OCI-LY3 (cell line): ENCODE measurements at regions not wholly inside any gene's neighbourhood (a gene's known extent, or its start where the extent isn't known, plus 50 kb on each side); places are given as distances from the start of the nearest gene placed in this dataset.

ENCODE experiments used
- H2AFZ ChIP-seq: fragments of 200-600, 300-600 bp; shearing (Covaris generic); 2 replicates; pipeline ENCODE4 v1.6.0; 2014; ENCODE audit warnings: antibody characterized with exemption, low read depth, low read length
- H3K27ac ChIP-seq: fragments of 200-600, 300-600 bp; sonication (generic); 2 replicates; pipeline ENCODE4 v1.5.1; 2014; ENCODE audit warnings: mild to moderate bottlenecking, low read length, moderate library complexity, mixed read lengths
- H3K27me3 ChIP-seq: fragments of 200-600, 300-600 bp; sonication (generic); 2 replicates; pipeline ENCODE4 v1.6.1; 2014; ENCODE audit warnings: low read depth, low read length, mixed read lengths
- H3K36me3 ChIP-seq: fragments of 200-600, 300-600 bp; sonication (generic); replicated peaks from 2 replicates; pipeline ENCODE3; 2014; ENCODE audit warnings: low read depth, low read length, mixed read lengths
- H3K4me1 ChIP-seq: fragments of 300-600, 200-600 bp; sonication (generic); 2 replicates; pipeline ENCODE4 v1.6.1; 2014; ENCODE audit warnings: low read length, mixed read lengths
- H3K4me2 ChIP-seq: fragments of 200-600, 300-600 bp; sonication (generic); 2 replicates; pipeline ENCODE4 v1.6.1; 2014; ENCODE audit warnings: low read length, mixed read lengths
- H3K4me3 ChIP-seq: fragments of 300-600, 200-600 bp; sonication (generic); 2 replicates; pipeline ENCODE4 v1.5.1; 2014; ENCODE audit warnings: antibody characterized with exemption, mild to moderate bottlenecking, low read length, moderate library complexity
- H3K79me2 ChIP-seq: fragments of 300-600, 200-600 bp; shearing (Covaris generic); 2 replicates; pipeline ENCODE4 v1.6.1; 2014; ENCODE audit warnings: mild to moderate bottlenecking, low read length, mixed read lengths
- H3K9ac ChIP-seq: fragments of 300-600, 200-600 bp; shearing (Covaris generic); 2 replicates; pipeline ENCODE4 v1.6.0; 2014; ENCODE audit warnings: mild to moderate bottlenecking, low read length, moderate library complexity
- H3K9me3 ChIP-seq: fragments of 200-600, 300-600 bp; shearing (Covaris generic); 2 replicates; pipeline ENCODE4 v1.6.1; 2014; ENCODE audit warnings: low read length, mixed read lengths; ENCODE audit not compliant: insufficient read depth
- H4K20me1 ChIP-seq: fragments of 200-600, 300-600 bp; sonication (generic); 2 replicates; pipeline ENCODE4 v1.6.1; 2016; ENCODE audit warnings: low read length, mixed read lengths; ENCODE audit not compliant: insufficient read depth
- CTCF ChIP-seq: fragments of 200-600, 300-600 bp; sonication (generic); IDR thresholded peaks from 2 replicates; pipeline ENCODE4 v1.5.1; 2014; ENCODE audit warnings: antibody characterized with exemption, low read length, low read depth
- EZH2phosphoT487 ChIP-seq: fragments of 200-600 bp; shearing (Covaris generic); IDR thresholded peaks from 2 replicates; pipeline ENCODE4 v1.6.1; 2018; ENCODE audit warnings: antibody characterized with exemption, mixed run types, low read depth

GRCh38 chr15:37701230-37701629, 233.2 kb upstream of the TMCO5A start:
- Histone ChIP-seq H4K20me1 (no peaks in the 10 kb centered on the region), H3K4me2 (no peak overlapping the region), H3K27me3 (no peaks in the 10 kb centered on the region), H3K36me3 (no peaks in the 10 kb centered on the region), H3K9ac (no peak overlapping the region), H3K27ac (no peak overlapping the region), H3K4me1 (peaks cover 6% of the 10 kb centered on the region; the same call in 1 of the 2 replicates), H3K9me3 (no peaks in the 10 kb centered on the region), H3K79me2 (no peaks in the 10 kb centered on the region), H3K4me3 (no peak overlapping the region), H2AFZ (no peak overlapping the region)
- no peak for TF ChIP-seq EZH2phosphoT487
- no peak for TF ChIP-seq CTCF

GRCh38 chr15:37709669-37710068, 224.8 kb upstream of the TMCO5A start:
- Histone ChIP-seq H3K36me3 (no peaks in the 10 kb centered on the region), H3K4me1 (no peaks in the 10 kb centered on the region), H3K9me3 (no peaks in the 10 kb centered on the region), H3K27ac (no peak overlapping the region), H2AFZ (no peak overlapping the region), H4K20me1 (no peaks in the 10 kb centered on the region), H3K4me2 (no peak overlapping the region), H3K27me3 (no peaks in the 10 kb centered on the region), H3K79me2 (no peaks in the 10 kb centered on the region), H3K4me3 (no peak overlapping the region), H3K9ac (no peak overlapping the region)
- TF ChIP-seq EZH2phosphoT487 (no peak), CTCF (no peak)

GRCh38 chr15:37715101-37715500, 219.3 kb upstream of the TMCO5A start:
- H3K27me3 ChIP-seq, result no peaks in the 10 kb centered on the region
- no peaks in the 10 kb centered on the region for H3K4me1 ChIP-seq
- H3K27ac ChIP-seq, result no peak overlapping the region
- TF ChIP-seq EZH2phosphoT487 (no peak), CTCF (no peak)
- no peaks in the 10 kb centered on the region for H3K36me3 ChIP-seq
- no peak overlapping the region for H2AFZ ChIP-seq
- no peaks in the 10 kb centered on the region for H3K79me2 ChIP-seq
- H3K9ac ChIP-seq, result no peak overlapping the region
- H4K20me1 ChIP-seq, result no peaks in the 10 kb centered on the region
- no peak overlapping the region for H3K4me2 ChIP-seq
- H3K4me3 ChIP-seq, result no peak overlapping the region
- H3K9me3 ChIP-seq, result no peaks in the 10 kb centered on the region

GRCh38 chr15:37720267-37720666, 214.2 kb upstream of the TMCO5A start:
- Histone ChIP-seq H3K79me2 (no peaks in the 10 kb centered on the region), H3K27ac (no peak overlapping the region), H3K4me1 (no peaks in the 10 kb centered on the region), H4K20me1 (no peaks in the 10 kb centered on the region), H3K4me3 (no peak overlapping the region), H3K4me2 (no peak overlapping the region), H3K9me3 (no peaks in the 10 kb centered on the region), H2AFZ (no peak overlapping the region), H3K27me3 (no peaks in the 10 kb centered on the region), H3K9ac (no peak overlapping the region), H3K36me3 (no peaks in the 10 kb centered on the region)
- no peak for TF ChIP-seq EZH2phosphoT487
- no peak for TF ChIP-seq CTCF
